Heart left ventricle (tissue), 16 donors: ENCODE measurements at regions not wholly inside any gene's neighbourhood (a gene's known extent, or its start where the extent isn't known, plus 50 kb on each side); places are given as distances from the start of the nearest gene placed in this dataset.

ENCODE experiments used
- ATAC-seq, 4 donors: fragments of 200-7000 bp; cut with Tn5 transposase; one replicate each; pipeline ENCODE4 v1.9.1; 2020 to 2022; ENCODE audit warnings: moderate library complexity in 4 of 4, mild to moderate bottlenecking in 3 of 4, moderate number of reproducible peaks in 1 of 4
- DNase-seq, 5 donors: peaks; one replicate each; pipeline ENCODE4 v3.0.0-alpha.2; 2020
- H3K27ac ChIP-seq, 12 donors: fragments of 200-600 bp; sonication (generic) in 4 of 12; one replicate each; pipeline versions ENCODE4 v1.5.0 to v1.8.0; 2016 to 2022; ENCODE audit warnings: mild to moderate bottlenecking in 2 of 12
- H3K27me3 ChIP-seq, 9 donors: fragments of 200-600 bp; sonication (generic) in 2 of 9; one replicate each; pipeline versions ENCODE4 v1.5.1 to v1.8.0; 2016 to 2022; ENCODE audit warnings: mild to moderate bottlenecking in 3 of 9
- H3K36me3 ChIP-seq, 9 donors: fragments of 200-600 bp; sonication (generic) in 2 of 9; one replicate each; pipeline versions ENCODE4 v1.5.0 to v1.8.0; 2018 to 2022; ENCODE audit warnings: mild to moderate bottlenecking in 2 of 9
- H3K4me1 ChIP-seq, 12 donors: fragments of 200-600 bp; sonication (generic) in 4 of 12; one replicate each; pipeline versions ENCODE4 v1.5.0 to v1.8.0; 2016 to 2022; ENCODE audit warnings: mild to moderate bottlenecking in 3 of 12
- H3K4me3 ChIP-seq, 12 donors: fragments of 200-600 bp; sonication (generic) in 4 of 12; one replicate each; pipeline versions ENCODE4 v1.5.0 to v1.8.0; 2017 to 2022; ENCODE audit warnings: mild to moderate bottlenecking in 9 of 12, moderate library complexity in 4 of 12
- H3K9me3 ChIP-seq, 12 donors: fragments of 200-600 bp; sonication (generic) in 4 of 12; one replicate each; pipeline versions ENCODE4 v1.5.0 to v1.8.0; 2016 to 2022; ENCODE audit warnings: mild to moderate bottlenecking in 1 of 12
- POLR2A ChIP-seq, 2 donors: fragments of 450-650 bp; IDR thresholded peaks; one replicate each; pipeline ENCODE4 v1.6.1; 2017; ENCODE audit warnings: antibody characterized with exemption in 2 of 2, mild to moderate bottlenecking in 2 of 2, moderate library complexity in 2 of 2
- WGBS, 4 donors: extraction: QIAGEN DNeasy Blood & Tissue Kit in 2 of 4; methylation state at CpG; one replicate each; pipeline versions ENCODE4 v1.1.5 to v1.1.7; 2013 to 2018; 5-methylcytosine and 5-hydroxymethylcytosine counted together
- intact Hi-C, 10 donors: fragments of 100-400 bp; cut with DNase I; formaldehyde crosslinking; loops; one replicate each; pipeline versions ENCODE4 v1.11.1 to v1.14.2; 2022
- TF ChIP-seq, protein P1 (sequence below), 12 donors: fragments of 200-600 bp; sonication (generic) in 4 of 12; IDR thresholded peaks; one replicate each; pipeline versions ENCODE4 v1.5.0 to v1.8.0; 2018 to 2022; ENCODE audit warnings: antibody characterized with exemption in 12 of 12, mild to moderate bottlenecking in 5 of 12
- donor health status: ischemic (EF 13 %, LVEDD 7.1; RV severe dilation, severe dysfunction).
- donor health status: healthy with polysubstance abuse.
- donor health status: DM: no; HTN: yes; CAD: no.
- donor health status: DM: no; HTN: no; CAD: no.
- donor health status: ischemic (EF 25% LVEDD 6.9; RV normal size, moderate dysfunction).
- donor health status: ischemic (EF 25% LVEDD 5.7; RV mildly dilated, moderate dysfunction).
- donor health status: healthy.
- donor health status: DM: yes; HTN: yes; CAD: no.
- donor health status: ischemic (EF 35%, LVEDD 5.7; RV mildly dilated, moderate dysfunction).
- donor health status: nonischemic (EF 11% LVEDD 7.7; RV severe dilation, severe dysfunction).
- donor health status: DM: yes; HTN: yes; CAD: no.
- donor health status: PGD.
- donor health status: ischemic (EF 29% LVEDD 5.4; RV normal size, mild dysfunction).
- donor health status: nonischemic (EF 23%, LVEDD 6.1; RV moderate dilation, normal function).

DNA sequence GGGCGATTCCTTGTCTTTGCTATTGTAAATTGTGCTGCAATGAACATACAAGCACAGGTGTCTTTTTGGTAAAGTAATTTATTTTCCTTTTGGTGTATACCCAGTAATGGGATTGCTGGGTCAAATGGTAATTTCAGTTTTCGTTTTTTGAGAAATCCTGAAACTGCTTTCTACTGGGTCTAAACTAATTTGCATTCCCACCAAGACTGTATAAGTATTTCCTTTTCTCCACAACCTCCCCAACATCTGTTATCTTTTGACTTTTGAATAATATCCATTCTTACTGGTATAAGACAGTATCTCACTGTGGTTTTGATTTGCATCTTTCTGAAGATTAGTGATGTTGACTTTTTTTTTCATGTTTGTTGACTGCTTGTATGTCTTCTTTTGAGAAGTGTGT is 2506.0 kb downstream of the PCDH7 start:
- ATAC-seq (no peak), DNase-seq (no peak)
- Histone ChIP-seq H3K4me3 (no peak overlapping the region), H3K4me1 (no peaks in the 10 kb centered on the region), H3K36me3 (no peaks in the 10 kb centered on the region), H3K27ac (no peak overlapping the region), H3K9me3 (peaks cover 0 to 5% (median 0%) of the 10 kb centered on the region in 12 donors), H3K27me3 (no peaks in the 10 kb centered on the region)
- intact Hi-C loops: no loop called here
- 67 to 78% (median 68%) methylated on average over 2 of the region's 2 CpGs for whole genome bisulfite sequencing, 4 donors
- TF ChIP-seq, protein P1, sequence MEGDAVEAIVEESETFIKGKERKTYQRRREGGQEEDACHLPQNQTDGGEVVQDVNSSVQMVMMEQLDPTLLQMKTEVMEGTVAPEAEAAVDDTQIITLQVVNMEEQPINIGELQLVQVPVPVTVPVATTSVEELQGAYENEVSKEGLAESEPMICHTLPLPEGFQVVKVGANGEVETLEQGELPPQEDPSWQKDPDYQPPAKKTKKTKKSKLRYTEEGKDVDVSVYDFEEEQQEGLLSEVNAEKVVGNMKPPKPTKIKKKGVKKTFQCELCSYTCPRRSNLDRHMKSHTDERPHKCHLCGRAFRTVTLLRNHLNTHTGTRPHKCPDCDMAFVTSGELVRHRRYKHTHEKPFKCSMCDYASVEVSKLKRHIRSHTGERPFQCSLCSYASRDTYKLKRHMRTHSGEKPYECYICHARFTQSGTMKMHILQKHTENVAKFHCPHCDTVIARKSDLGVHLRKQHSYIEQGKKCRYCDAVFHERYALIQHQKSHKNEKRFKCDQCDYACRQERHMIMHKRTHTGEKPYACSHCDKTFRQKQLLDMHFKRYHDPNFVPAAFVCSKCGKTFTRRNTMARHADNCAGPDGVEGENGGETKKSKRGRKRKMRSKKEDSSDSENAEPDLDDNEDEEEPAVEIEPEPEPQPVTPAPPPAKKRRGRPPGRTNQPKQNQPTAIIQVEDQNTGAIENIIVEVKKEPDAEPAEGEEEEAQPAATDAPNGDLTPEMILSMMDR (IDR thresholded peaks at IDR 0.05): no peak
- no peak for TF ChIP-seq POLR2A (IDR thresholded peaks at IDR 0.05)

- H3K36me3 ChIP-seq: no peaks in the 10 kb centered on the region
- ATAC-seq (no peak), DNase-seq (no peak)
- peaks cover 0 to 5% (median 0%) of the 10 kb centered on the region in 12 donors for H3K9me3 ChIP-seq
- WGBS, 4 donors: 86 to 89% (median 88%) methylated on average over 1 of the region's 1 CpG
- no peak overlapping the region for H3K4me3 ChIP-seq
- no peak overlapping the region for H3K27ac ChIP-seq
- intact Hi-C loops: no loop called here
- no peak for TF ChIP-seq POLR2A (IDR thresholded peaks at IDR 0.05)
- TF ChIP-seq, protein P1 (IDR thresholded peaks at IDR 0.05): no peak
- H3K4me1 ChIP-seq: no peaks in the 10 kb centered on the region
- no peaks in the 10 kb centered on the region for H3K27me3 ChIP-seq
These were observed 2506.6 kb downstream of the PCDH7 start for GRCh38 chr4:33226783-33227182.

GRCh38 chr4:33255094-33255493 is 2534.9 kb downstream of the PCDH7 start:
- 81 to 91% (median 86%) methylated on average over 10 of the region's 10 CpGs for WGBS, 4 donors

GRCh38 chr4:33255507-33255906 is 2535.3 kb downstream of the PCDH7 start:
- DNase-seq (no peak), ATAC-seq (no peak)
- Histone ChIP-seq H3K36me3 (no peaks in the 10 kb centered on the region), H3K27ac (no peak overlapping the region), H3K9me3 (peaks cover 0 to 3% (median 0%) of the 10 kb centered on the region in 12 donors), H3K4me1 (no peaks in the 10 kb centered on the region), H3K27me3 (no peaks in the 10 kb centered on the region), H3K4me3 (no peak overlapping the region)
- WGBS, 4 donors: 69 to 76% (median 69%) methylated on average over 6 of the region's 6 CpGs
- intact Hi-C loops: no loop called here
- TF ChIP-seq, protein P1 (IDR thresholded peaks at IDR 0.05): no peak
- no peak for TF ChIP-seq POLR2A (IDR thresholded peaks at IDR 0.05)

More at GRCh38 chr4:33255094-33255493, 2534.9 kb downstream of the PCDH7 start:
- no peak overlapping the region for H3K4me3 ChIP-seq
- DNase-seq (no peak), ATAC-seq (no peak)
- no peak overlapping the region for H3K27ac ChIP-seq
- H3K4me1 ChIP-seq: no peaks in the 10 kb centered on the region
- H3K27me3 ChIP-seq: no peaks in the 10 kb centered on the region
- TF ChIP-seq, protein P1 (IDR thresholded peaks at IDR 0.05): no peak
- TF ChIP-seq POLR2A (IDR thresholded peaks at IDR 0.05): no peak
- intact Hi-C loops: no loop called here
- no peaks in the 10 kb centered on the region for H3K36me3 ChIP-seq
- H3K9me3 ChIP-seq: peaks cover 0 to 4% (median 0%) of the 10 kb centered on the region in 12 donors
